Thyroid gland (tissue), 4 donors: ENCODE measurements at regions not wholly inside any gene's neighbourhood (a gene's known extent, or its start where the extent isn't known, plus 50 kb on each side); places are given as distances from the start of the nearest gene placed in this dataset.

Experiments used
- POLR2A ChIP-seq, 2 donors: fragments of 450-650 bp; IDR thresholded peaks; one replicate each; pipeline ENCODE4 v1.6.1; 2017; ENCODE audit warnings: antibody characterized with exemption in 2 of 2, mild to moderate bottlenecking in 2 of 2, moderate library complexity in 1 of 2
- TF ChIP-seq, protein P1 (sequence below), 6 experiments: fragments of 200-600 bp in 3 of 6; fragments of 450-650 bp in 3 of 6; sonication (generic) in 3 of 6; IDR thresholded peaks; one replicate each; pipeline ENCODE4 v1.5.1; 2016 to 2019; ENCODE audit warnings: antibody characterized with exemption in 6 of 6, mild to moderate bottlenecking in 2 of 6, inconsistent platforms in 1 of 6, moderate library complexity in 1 of 6

- TF ChIP-seq, protein P1, sequence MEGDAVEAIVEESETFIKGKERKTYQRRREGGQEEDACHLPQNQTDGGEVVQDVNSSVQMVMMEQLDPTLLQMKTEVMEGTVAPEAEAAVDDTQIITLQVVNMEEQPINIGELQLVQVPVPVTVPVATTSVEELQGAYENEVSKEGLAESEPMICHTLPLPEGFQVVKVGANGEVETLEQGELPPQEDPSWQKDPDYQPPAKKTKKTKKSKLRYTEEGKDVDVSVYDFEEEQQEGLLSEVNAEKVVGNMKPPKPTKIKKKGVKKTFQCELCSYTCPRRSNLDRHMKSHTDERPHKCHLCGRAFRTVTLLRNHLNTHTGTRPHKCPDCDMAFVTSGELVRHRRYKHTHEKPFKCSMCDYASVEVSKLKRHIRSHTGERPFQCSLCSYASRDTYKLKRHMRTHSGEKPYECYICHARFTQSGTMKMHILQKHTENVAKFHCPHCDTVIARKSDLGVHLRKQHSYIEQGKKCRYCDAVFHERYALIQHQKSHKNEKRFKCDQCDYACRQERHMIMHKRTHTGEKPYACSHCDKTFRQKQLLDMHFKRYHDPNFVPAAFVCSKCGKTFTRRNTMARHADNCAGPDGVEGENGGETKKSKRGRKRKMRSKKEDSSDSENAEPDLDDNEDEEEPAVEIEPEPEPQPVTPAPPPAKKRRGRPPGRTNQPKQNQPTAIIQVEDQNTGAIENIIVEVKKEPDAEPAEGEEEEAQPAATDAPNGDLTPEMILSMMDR (IDR thresholded peaks at IDR 0.05): no peak
- no peak for TF ChIP-seq POLR2A (IDR thresholded peaks at IDR 0.05)
These were observed 143.6 kb upstream of the HAAO start for GRCh38 chr2:42935692-42936671.
